Cardiac fibroblast (primary cell): ENCODE measurements at regions not wholly inside any gene's neighbourhood (a gene's known extent, or its start where the extent isn't known, plus 50 kb on each side); places are given as distances from the start of the nearest gene placed in this dataset.

Experiments used
- DNase-seq, 2 donors: peaks; one replicate each; pipeline versions ENCODE4 v3.0.0 to v3.0.0-alpha.2; 2010; ENCODE audit warnings: low read depth in 2 of 2
- H3K4me3 ChIP-seq, 2 donors: replicated peaks in 1 of 2; 1 replicate in 1 of 2; 2 replicates in 1 of 2; pipeline ENCODE4 v1.5.1; 2011; ENCODE audit warnings: low read depth in 2 of 2, low read length in 2 of 2, mild to moderate bottlenecking in 2 of 2, moderate library complexity in 1 of 2
- CTCF ChIP-seq: IDR thresholded peaks from one replicate; pipeline ENCODE4 v1.5.1; 2011; ENCODE audit warnings: low read depth, mild to moderate bottlenecking, low read length, inconsistent platforms

- no peak for TF ChIP-seq CTCF
- DNase-seq: no peak
- no peak overlapping the region for H3K4me3 ChIP-seq
These were observed 63.9 kb downstream of the CRPPA start for GRCh38 chr7:16357474-16357873.

- DNase-seq: peak; percentile 38 to 74
- H3K4me3 ChIP-seq: no peak overlapping the region
- TF ChIP-seq CTCF: no peak
These were observed 64.9 kb downstream of the CRPPA start for GRCh38 chr7:16356301-16356958.

GRCh38 chr7:16354573-16354972 lies 66.8 kb downstream of the CRPPA start:
- no peak for TF ChIP-seq CTCF
- DNase-seq: no peak
- H3K4me3 ChIP-seq: no peak overlapping the region

GRCh38 chr7:16353226-16353625 lies 68.1 kb downstream of the CRPPA start:
- TF ChIP-seq CTCF: no peak
- DNase-seq: no peak
- no peak overlapping the region for H3K4me3 ChIP-seq

- DNase-seq: no peak
- no peak for TF ChIP-seq CTCF
- no peak overlapping the region for H3K4me3 ChIP-seq
These were observed 70.7 kb downstream of the CRPPA start for GRCh38 chr7:16350634-16351033.

GRCh38 chr7:16348251-16348650 lies 73.1 kb downstream of the CRPPA start:
- no peak for DNase-seq
- TF ChIP-seq CTCF: no peak
- H3K4me3 ChIP-seq: no peak overlapping the region

GRCh38 chr7:16347827-16348192 lies 73.5 kb downstream of the CRPPA start:
- peak; percentile 18 to 21 for DNase-seq
- H3K4me3 ChIP-seq: no peak overlapping the region
- no peak for TF ChIP-seq CTCF
